HL-60 (cell line): ENCODE measurements at regions not wholly inside any gene's neighbourhood (a gene's known extent, or its start where the extent isn't known, plus 50 kb on each side); places are given as distances from the start of the nearest gene placed in this dataset.

ENCODE experiments used
- DNase-seq, 2 experiments: peaks; one replicate each; pipeline ENCODE4 v3.0.0-alpha.2; 2010 to 2020; ENCODE audit warnings: low read depth in 1 of 2, low spot score in 1 of 2
- H3K27ac ChIP-seq: fragments of 250-450 bp; sonication (Bioruptor Pico); replicated peaks from 2 replicates; pipeline ENCODE4 v1.5.1; 2020; ENCODE audit warnings: mild to moderate bottlenecking, moderate library complexity
- H3K27me3 ChIP-seq: fragments of 250-450 bp; sonication (Bioruptor Pico); 2 replicates; pipeline ENCODE4 v1.5.1; 2021; ENCODE audit warnings: mild to moderate bottlenecking, moderate library complexity; ENCODE audit not compliant: insufficient read depth, poor library complexity, severe bottlenecking
- H3K4me3 ChIP-seq: replicated peaks from 2 replicates; pipeline ENCODE4 v1.5.1; 2011; ENCODE audit warnings: mild to moderate bottlenecking, control low read depth, low read length; ENCODE audit not compliant: insufficient read depth
- CTCF ChIP-seq: IDR thresholded peaks from one replicate; pipeline ENCODE4 v1.5.1; 2011; ENCODE audit warnings: low read length, control low read depth, inconsistent platforms; ENCODE audit not compliant: insufficient read depth
- GABPA ChIP-seq: IDR thresholded peaks from 2 replicates; pipeline ENCODE4 v1.6.1; 2012; ENCODE audit warnings: low read depth
- POLR2AphosphoS5 ChIP-seq: IDR thresholded peaks from 2 replicates; pipeline ENCODE4 v1.6.1; 2012; ENCODE audit warnings: low read depth
- SPI1 ChIP-seq: IDR thresholded peaks from 2 replicates; pipeline ENCODE4 v1.6.1; 2012; ENCODE audit warnings: low read depth, mild to moderate bottlenecking, borderline replicate concordance
- TF ChIP-seq, protein P1 (sequence below): IDR thresholded peaks from 2 replicates; pipeline ENCODE4 v1.6.1; 2012; ENCODE audit warnings: low read depth; ENCODE audit not compliant: insufficient replicate concordance

GRCh38 chr20:24746351-24746685 is 202.8 kb upstream of the CST7 start:
- no peak overlapping the region for H3K4me3 ChIP-seq
- TF ChIP-seq, protein P1, sequence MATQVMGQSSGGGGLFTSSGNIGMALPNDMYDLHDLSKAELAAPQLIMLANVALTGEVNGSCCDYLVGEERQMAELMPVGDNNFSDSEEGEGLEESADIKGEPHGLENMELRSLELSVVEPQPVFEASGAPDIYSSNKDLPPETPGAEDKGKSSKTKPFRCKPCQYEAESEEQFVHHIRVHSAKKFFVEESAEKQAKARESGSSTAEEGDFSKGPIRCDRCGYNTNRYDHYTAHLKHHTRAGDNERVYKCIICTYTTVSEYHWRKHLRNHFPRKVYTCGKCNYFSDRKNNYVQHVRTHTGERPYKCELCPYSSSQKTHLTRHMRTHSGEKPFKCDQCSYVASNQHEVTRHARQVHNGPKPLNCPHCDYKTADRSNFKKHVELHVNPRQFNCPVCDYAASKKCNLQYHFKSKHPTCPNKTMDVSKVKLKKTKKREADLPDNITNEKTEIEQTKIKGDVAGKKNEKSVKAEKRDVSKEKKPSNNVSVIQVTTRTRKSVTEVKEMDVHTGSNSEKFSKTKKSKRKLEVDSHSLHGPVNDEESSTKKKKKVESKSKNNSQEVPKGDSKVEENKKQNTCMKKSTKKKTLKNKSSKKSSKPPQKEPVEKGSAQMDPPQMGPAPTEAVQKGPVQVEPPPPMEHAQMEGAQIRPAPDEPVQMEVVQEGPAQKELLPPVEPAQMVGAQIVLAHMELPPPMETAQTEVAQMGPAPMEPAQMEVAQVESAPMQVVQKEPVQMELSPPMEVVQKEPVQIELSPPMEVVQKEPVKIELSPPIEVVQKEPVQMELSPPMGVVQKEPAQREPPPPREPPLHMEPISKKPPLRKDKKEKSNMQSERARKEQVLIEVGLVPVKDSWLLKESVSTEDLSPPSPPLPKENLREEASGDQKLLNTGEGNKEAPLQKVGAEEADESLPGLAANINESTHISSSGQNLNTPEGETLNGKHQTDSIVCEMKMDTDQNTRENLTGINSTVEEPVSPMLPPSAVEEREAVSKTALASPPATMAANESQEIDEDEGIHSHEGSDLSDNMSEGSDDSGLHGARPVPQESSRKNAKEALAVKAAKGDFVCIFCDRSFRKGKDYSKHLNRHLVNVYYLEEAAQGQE = no peak
- TF ChIP-seq GABPA (no peak), SPI1 (no peak), POLR2AphosphoS5 (no peak), CTCF (no peak)
- DNase-seq = no peak
- H3K27me3 ChIP-seq = no peaks in the 10 kb centered on the region
- H3K27ac ChIP-seq = no peak overlapping the region

GRCh38 chr20:24747010-24747712 is 201.9 kb upstream of the CST7 start:
- H3K27me3 ChIP-seq = no peaks in the 10 kb centered on the region
- TF ChIP-seq POLR2AphosphoS5 (no peak), SPI1 (no peak), CTCF (no peak), GABPA (no peak)
- TF ChIP-seq, protein P1 = no peak
- H3K27ac ChIP-seq = no peak overlapping the region
- H3K4me3 ChIP-seq = no peak overlapping the region
- DNase-seq = no peak

DNA sequence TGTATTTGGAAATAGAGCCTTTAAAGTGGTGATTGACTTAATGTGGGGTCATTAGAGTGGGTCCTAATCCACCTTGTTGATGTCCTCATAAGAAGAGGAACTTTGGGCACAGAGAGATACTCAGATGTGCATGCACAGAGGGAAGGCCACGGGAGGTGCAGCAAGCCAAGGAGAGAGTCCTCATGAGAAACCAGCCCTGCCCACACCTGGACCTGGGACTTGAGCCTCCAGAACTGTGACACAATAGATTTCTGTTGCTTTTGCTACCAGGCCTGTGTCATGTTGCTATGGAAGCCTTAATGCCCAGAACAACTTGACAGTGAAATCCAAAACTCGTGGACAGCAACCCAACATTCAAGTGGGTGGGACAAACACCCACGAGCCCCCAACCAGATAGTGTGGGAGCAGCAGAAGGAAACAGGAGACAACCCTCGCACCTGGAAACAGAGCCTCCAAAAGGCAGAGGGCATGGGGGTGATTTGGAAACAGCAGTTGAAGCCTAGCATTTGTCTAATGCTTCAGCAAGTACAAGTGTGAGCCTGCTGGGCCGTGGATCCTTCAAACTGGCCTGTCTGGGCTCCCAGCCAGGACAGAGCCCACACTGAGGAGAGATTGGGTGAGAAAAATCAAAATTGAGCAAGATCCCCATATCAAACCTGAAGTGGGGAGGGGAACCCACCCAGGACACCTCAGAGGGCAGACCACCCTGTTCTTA is 201.0 kb upstream of the CST7 start:
- DNase-seq = no peak
- Histone ChIP-seq H3K27me3 (no peaks in the 10 kb centered on the region), H3K27ac (no peak overlapping the region), H3K4me3 (no peak overlapping the region)
- TF ChIP-seq SPI1 (no peak), CTCF (no peak), GABPA (no peak), POLR2AphosphoS5 (no peak)
- TF ChIP-seq, protein P1 = no peak
